ENCODE measurements at regions not wholly inside any gene's neighbourhood (a gene's known extent, or its start where the extent isn't known, plus 50 kb on each side); places are given as distances from the start of the nearest gene placed in this dataset.

DNA sequence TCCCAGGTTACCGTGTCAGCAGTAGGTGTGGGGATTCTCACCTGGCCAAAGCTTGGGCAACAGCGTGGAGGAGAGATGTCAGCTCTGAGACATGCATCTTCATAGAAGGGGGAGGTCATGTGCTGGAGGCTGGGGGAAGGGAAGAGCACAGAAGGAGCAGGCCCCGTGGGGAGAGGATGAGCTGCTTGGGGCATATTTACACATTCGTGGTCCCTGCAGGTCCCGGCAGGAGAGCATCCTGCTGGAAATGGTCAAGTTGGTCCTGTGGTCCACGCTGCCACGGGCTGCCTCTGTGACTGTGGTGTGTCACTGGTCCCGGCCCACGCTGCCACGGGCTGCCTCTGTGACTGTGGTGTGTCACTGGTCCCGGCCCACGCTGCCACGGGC, 195.1 kb upstream of the TWIST2 start:
- no peak overlapping the region for H3K4me3 ChIP-seq (replicated peaks; ENCODE audit: low read depth, low read length)
- TF ChIP-seq, protein P1, sequence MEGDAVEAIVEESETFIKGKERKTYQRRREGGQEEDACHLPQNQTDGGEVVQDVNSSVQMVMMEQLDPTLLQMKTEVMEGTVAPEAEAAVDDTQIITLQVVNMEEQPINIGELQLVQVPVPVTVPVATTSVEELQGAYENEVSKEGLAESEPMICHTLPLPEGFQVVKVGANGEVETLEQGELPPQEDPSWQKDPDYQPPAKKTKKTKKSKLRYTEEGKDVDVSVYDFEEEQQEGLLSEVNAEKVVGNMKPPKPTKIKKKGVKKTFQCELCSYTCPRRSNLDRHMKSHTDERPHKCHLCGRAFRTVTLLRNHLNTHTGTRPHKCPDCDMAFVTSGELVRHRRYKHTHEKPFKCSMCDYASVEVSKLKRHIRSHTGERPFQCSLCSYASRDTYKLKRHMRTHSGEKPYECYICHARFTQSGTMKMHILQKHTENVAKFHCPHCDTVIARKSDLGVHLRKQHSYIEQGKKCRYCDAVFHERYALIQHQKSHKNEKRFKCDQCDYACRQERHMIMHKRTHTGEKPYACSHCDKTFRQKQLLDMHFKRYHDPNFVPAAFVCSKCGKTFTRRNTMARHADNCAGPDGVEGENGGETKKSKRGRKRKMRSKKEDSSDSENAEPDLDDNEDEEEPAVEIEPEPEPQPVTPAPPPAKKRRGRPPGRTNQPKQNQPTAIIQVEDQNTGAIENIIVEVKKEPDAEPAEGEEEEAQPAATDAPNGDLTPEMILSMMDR (IDR thresholded peaks at IDR 0.05; ENCODE audit: low read depth, low read length, missing control alignments), result no peak
- no peak for DNase-seq (ENCODE audit: extremely low read depth, low read depth)

DNA sequence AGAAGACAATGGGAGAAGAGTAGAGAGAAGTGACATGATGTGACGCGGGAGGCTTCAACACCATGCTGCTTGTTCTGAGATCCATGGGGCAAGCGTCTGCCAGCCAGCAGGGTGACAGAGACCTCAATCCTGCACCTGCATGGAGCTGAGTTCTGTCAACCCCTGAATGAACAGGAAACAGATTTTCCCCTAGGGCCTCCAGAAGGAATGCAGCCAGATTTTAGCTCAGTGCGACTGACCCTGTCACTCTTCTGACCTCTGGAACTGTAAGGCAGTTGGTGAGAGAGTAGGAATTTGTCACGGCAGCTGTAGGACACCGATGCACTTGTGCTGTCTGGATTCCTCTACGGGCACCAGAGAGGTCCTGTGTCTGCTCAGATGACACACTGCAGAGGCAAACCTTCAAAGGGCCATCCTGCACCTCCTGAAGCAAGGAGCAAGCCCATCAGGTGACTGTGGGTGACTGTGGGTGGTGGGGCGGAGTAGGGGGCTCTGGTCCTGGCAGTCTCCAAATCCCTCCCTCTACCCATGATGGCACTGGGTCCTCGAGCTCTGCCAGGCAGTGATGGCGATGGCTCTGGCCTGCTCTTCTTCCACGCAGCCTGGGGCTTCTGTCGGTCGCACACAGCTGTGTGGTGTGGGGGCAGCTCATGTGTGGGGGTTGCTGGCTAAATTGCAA, 194.3 kb upstream of the TWIST2 start:
- no peak for DNase-seq (ENCODE audit: extremely low read depth, low read depth)
- no peak overlapping the region for H3K4me3 ChIP-seq (replicated peaks; ENCODE audit: low read depth, low read length)
- TF ChIP-seq, protein P1 (IDR thresholded peaks at IDR 0.05; ENCODE audit: low read depth, low read length, missing control alignments), result no peak

DNA sequence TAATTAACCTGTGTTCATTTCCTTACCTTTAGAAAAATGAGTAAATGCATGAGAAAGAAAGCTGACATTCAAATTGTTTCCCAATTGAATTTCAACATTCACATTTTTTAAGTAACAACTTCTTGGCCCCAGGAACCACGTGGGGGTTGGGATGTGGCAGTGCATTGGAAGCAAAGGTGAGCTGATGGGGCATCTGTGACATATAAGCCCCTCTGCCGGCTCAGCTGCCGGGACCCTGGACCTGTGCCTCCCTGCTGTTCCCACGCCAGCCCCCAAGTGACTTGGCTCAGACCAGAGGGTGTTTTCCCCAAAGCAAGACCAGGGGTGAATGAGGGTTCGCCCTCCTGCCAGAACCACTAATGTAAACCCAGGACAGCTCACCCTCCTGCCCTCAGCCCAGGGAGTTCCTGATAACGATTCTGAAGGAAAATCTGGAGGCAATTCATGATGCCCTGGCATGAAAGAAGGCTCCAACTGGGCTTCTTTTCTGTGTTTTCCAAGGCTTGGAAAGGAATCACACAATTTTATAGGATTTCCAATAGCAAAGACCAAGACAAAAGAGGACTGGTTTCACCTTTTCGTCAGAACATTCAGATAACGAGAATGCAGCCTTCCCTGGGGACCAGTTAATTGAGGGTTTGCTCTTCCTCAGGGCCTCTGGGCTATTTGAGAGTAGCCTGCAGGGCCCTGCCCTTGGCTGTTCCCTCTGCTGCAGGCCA, 193.2 kb upstream of the TWIST2 start:
- no peak overlapping the region for H3K4me3 ChIP-seq (replicated peaks; ENCODE audit: low read depth, low read length)
- DNase-seq (ENCODE audit: extremely low read depth, low read depth), result no peak
- TF ChIP-seq, protein P1 (IDR thresholded peaks at IDR 0.05; ENCODE audit: low read depth, low read length, missing control alignments), result no peak

DNA sequence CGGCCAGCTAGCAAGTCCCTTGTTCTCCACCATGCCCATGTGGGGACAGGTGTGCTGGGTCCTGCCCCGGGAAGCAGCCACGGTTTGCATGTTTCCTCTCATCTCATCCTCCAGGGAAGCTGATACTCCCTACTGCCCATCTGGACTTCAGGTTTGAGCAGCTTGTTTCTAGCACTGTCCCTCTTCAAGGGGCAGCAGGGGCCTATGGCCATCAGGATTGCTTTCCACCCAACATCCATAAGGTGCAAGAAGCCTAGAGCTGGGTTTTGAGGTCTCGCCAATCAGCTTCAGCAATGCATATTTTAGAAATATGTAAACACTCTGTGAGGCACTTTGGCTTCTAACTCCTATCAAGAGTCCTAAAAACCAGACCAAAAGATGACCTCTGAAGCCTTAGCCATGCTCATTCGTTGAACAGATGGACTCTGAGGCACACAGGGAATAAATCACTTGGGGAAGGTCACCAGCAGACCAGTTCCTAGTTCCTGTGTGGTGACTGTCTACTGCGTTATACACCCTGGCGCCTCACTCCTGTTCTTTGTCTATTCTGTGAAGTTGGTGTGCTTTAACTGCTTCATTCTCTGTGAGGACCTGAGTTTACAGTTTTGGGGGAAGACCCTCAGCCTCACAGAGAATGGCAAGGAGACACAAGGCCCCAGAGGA, 192.6 kb upstream of the TWIST2 start:
- no peak for DNase-seq (ENCODE audit: extremely low read depth, low read depth)
- TF ChIP-seq, protein P1 (IDR thresholded peaks at IDR 0.05; ENCODE audit: low read depth, low read length, missing control alignments), result no peak

DNA sequence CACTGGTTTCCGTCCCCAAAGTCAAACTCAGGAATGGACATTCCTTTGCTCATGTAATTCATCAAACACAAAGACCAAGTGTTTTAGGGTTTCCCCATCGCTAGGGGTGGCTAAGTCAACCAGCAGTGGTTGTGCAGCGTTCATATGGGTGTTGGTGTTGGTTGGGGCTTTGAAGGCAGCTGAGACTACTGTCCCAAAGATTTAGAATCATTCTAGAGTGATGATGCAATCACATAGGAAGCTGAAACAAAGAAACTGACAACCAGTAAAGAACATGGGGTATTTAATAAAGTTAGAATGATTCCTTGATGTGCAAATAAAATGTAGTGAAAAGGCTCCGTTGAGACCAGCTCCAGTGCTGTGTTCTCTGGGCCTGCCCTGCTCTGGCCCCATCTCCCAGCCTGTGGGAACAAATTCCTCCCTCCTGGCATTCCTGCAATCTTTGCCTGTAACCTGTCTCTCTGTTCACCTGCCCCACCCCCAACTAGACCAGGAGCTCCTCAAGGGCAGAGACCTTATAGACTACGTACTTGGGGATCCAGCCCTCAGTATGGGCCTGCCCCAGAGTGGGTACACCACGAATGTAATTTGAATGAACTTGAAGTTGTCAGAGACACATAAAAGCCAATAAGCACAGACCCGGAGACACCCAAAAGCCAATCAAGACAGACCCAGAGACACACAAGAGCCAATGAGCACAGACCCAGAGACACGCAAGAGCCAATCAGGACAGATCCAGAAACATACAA, 191.7 kb upstream of the TWIST2 start:
- H3K4me3 ChIP-seq (replicated peaks; ENCODE audit: low read depth, low read length), result no peak overlapping the region
- DNase-seq (ENCODE audit: extremely low read depth, low read depth), result no peak
- TF ChIP-seq, protein P1 (IDR thresholded peaks at IDR 0.05; ENCODE audit: low read depth, low read length, missing control alignments), result no peak

More for the DNA sequence above, 192.6 kb upstream of the TWIST2 start:
- H3K4me3 ChIP-seq (replicated peaks; ENCODE audit: low read depth, low read length), result no peak overlapping the region

Data from HFF-Myc (cell line).